HAP-1 (cell line): ENCODE measurements at regions not wholly inside any gene's neighbourhood (a gene's known extent, or its start where the extent isn't known, plus 50 kb on each side); places are given as distances from the start of the nearest gene placed in this dataset.

Source experiments
- DNase-seq, 2 experiments: peaks; one replicate each; pipeline ENCODE4 v3.0.0-alpha.2; 2016 to 2020; ENCODE audit warnings: low spot score in 2 of 2
- H3K27me3 ChIP-seq: fragments of 250-450 bp; sonication (Bioruptor Pico); 2 replicates; pipeline ENCODE4 v1.5.1; 2020; ENCODE audit warnings: low read depth, mild to moderate bottlenecking, moderate library complexity
- H3K36me3 ChIP-seq: fragments of 250-450 bp; sonication (Bioruptor Pico); replicated peaks from 2 replicates; pipeline ENCODE4 v1.5.1; 2020; ENCODE audit warnings: mild to moderate bottlenecking
- H3K4me1 ChIP-seq: fragments of 250-450 bp; sonication (Bioruptor Pico); 2 replicates; pipeline ENCODE4 v1.5.1; 2020; ENCODE audit warnings: mild to moderate bottlenecking
- H3K4me3 ChIP-seq: fragments of 250-450 bp; sonication (Bioruptor Pico); 2 replicates; pipeline ENCODE4 v1.5.1; 2020; ENCODE audit warnings: mild to moderate bottlenecking, moderate library complexity
- H3K9me3 ChIP-seq: fragments of 250-450 bp; sonication (Bioruptor Pico); 2 replicates; pipeline ENCODE4 v1.5.1; 2020; ENCODE audit warnings: mild to moderate bottlenecking, moderate library complexity
- in situ Hi-C: fragments of 300-500 bp; cut with MboI; formaldehyde crosslinking; loops from 3 replicates; pipeline ENCODE4 v1.14.3; 2020; ENCODE audit warnings: low sequenced_read_pairs, inconsistent platforms, mixed read lengths

DNA sequence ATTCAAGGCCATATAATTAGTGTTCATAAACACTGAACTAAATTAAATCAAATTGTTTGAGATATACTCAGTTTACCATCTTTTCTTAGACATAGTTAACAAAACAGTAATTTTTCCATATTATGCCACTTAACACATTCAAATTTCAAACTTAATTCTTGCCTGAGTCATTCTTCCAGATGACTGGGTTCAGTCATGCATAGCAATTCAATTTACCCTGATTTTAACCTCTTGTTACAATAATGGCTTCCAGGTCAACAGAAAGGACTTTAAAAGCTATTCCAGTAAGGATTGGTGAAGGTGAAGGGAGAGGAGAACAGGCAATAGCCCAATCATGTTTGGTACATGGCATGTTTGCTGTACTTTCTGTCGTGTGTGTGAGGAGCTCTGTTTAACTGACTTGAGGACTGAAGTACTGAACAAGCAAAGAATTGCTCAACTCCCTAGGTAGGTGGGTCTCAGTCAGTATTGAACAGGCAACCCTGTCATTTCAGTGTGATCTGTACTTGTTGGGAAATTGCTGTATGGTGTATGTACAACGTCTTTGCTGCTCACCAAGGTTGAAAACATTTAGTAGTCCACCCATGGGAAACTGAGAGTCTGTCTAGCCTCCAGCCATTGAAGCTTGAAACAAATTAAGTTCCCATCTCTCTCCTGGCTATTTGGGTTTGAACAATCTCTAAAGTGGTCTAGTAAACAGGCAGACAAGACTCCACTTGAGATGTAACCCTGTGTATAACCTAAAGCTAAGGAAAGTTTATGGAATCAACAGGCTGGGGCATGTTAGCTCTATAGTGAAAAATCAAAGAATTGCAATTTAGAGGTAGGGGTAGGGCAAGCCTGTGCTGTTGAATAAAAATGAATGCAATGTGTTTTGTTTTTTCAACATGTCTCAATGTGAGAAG, 327.2 kb downstream of the BTG1 start:
- in situ Hi-C loops = no loop called here
- DNase-seq = no peak

GRCh38 chr12:91817517-91817916, 328.1 kb downstream of the BTG1 start:
- Histone ChIP-seq H3K27me3 (no peaks in the 10 kb centered on the region), H3K4me1 (no peaks in the 10 kb centered on the region), H3K36me3 (no peaks in the 10 kb centered on the region), H3K4me3 (no peak overlapping the region), H3K9me3 (no peaks in the 10 kb centered on the region)
- in situ Hi-C loops = no loop called here
- no peak for DNase-seq

More for the DNA sequence above, 327.2 kb downstream of the BTG1 start:
- Histone ChIP-seq H3K9me3 (no peaks in the 10 kb centered on the region), H3K27me3 (no peaks in the 10 kb centered on the region), H3K4me1 (no peaks in the 10 kb centered on the region), H3K36me3 (no peaks in the 10 kb centered on the region), H3K4me3 (no peak overlapping the region)

- in situ Hi-C loops = no loop called here
Measured at GRCh38 chr12:91813701-91814100, 331.9 kb downstream of the BTG1 start.

GRCh38 chr12:91811481-91812287, 334.0 kb downstream of the BTG1 start:
- in situ Hi-C loops = no loop called here
- no peaks in the 10 kb centered on the region for H3K4me1 ChIP-seq
- H3K36me3 ChIP-seq = no peaks in the 10 kb centered on the region
- H3K9me3 ChIP-seq = no peaks in the 10 kb centered on the region; the same call in 1 of the 2 replicates
- no peak overlapping the region for H3K4me3 ChIP-seq
- no peaks in the 10 kb centered on the region for H3K27me3 ChIP-seq
- peak; percentile 17 to 84 for DNase-seq

More at GRCh38 chr12:91813701-91814100, 331.9 kb downstream of the BTG1 start:
- Histone ChIP-seq H3K4me1 (no peaks in the 10 kb centered on the region), H3K9me3 (no peaks in the 10 kb centered on the region), H3K4me3 (no peak overlapping the region), H3K36me3 (no peaks in the 10 kb centered on the region), H3K27me3 (no peaks in the 10 kb centered on the region)
- no peak for DNase-seq

GRCh38 chr12:91810531-91811451, 334.9 kb downstream of the BTG1 start:
- in situ Hi-C loops = no loop called here
- Histone ChIP-seq H3K4me1 (no peaks in the 10 kb centered on the region), H3K9me3 (no peaks in the 10 kb centered on the region; the same call in 1 of the 2 replicates), H3K36me3 (no peaks in the 10 kb centered on the region), H3K4me3 (no peak overlapping the region), H3K27me3 (no peaks in the 10 kb centered on the region)
- no peak for DNase-seq

- H3K4me1 ChIP-seq = no peaks in the 10 kb centered on the region
- H3K36me3 ChIP-seq = no peaks in the 10 kb centered on the region
- no peaks in the 10 kb centered on the region for H3K27me3 ChIP-seq
- H3K4me3 ChIP-seq = no peak overlapping the region
- H3K9me3 ChIP-seq = no peaks in the 10 kb centered on the region; the same call in 1 of the 2 replicates
- in situ Hi-C loops = no loop called here
- no peak for DNase-seq
Measured at GRCh38 chr12:91810077-91810476, 335.6 kb downstream of the BTG1 start.

- H3K4me3 ChIP-seq = no peak overlapping the region
- in situ Hi-C loops = no loop called here
- no peak for DNase-seq
- H3K9me3 ChIP-seq = peaks cover 2% of the 10 kb centered on the region
- no peaks in the 10 kb centered on the region for H3K4me1 ChIP-seq
- no peaks in the 10 kb centered on the region for H3K36me3 ChIP-seq
- H3K27me3 ChIP-seq = no peaks in the 10 kb centered on the region
Measured at GRCh38 chr12:91805031-91805430, 340.6 kb downstream of the BTG1 start.

DNA sequence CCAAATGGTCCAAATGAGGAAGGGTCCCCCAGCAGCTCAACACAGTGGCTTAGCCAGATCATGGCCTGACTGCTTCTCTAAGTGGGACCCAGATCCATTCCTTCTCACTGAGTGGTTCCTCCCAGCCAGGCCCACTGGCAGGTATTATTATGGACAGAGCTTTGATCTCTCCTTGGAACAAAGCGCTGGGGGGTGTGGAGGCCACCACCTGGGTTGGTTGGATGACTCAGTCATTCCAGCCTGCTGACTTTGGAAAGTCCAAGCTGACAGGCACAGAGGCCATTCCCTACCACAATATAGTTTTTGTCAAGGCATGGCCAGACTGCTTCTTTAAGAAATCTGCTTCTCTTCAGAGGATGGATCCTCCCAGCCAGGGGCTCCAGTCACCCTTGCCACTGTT, 341.1 kb downstream of the BTG1 start:
- in situ Hi-C loops = no loop called here

DNA sequence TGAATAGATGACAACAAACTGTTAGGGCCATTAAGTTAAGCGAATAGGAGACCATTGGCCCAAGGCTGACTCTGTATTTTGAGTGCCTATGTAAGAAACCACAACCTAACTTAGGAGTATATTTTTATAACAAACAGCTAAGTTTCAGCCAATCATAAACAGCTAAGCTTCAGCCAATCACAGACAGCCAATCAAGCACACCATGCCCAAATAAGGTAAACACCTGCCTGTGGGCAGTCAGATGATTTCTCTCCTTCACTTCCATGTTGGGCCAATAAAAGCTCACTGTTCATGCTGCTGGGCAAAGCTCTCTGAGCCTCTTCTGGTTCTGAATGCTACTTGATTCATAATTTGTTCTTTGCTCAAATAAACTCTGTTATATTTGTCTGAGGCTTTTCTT, 344.6 kb downstream of the BTG1 start:
- H3K9me3 ChIP-seq = peaks cover 2% of the 10 kb centered on the region; the same call in 1 of the 2 replicates
- in situ Hi-C loops = no loop called here
- peaks cover 6% of the 10 kb centered on the region for H3K4me1 ChIP-seq
- H3K4me3 ChIP-seq = no peak overlapping the region
- H3K27me3 ChIP-seq = no peaks in the 10 kb centered on the region
- DNase-seq = no peak
- no peaks in the 10 kb centered on the region for H3K36me3 ChIP-seq

More for the DNA sequence above, 341.1 kb downstream of the BTG1 start:
- no peaks in the 10 kb centered on the region for H3K27me3 ChIP-seq
- H3K4me3 ChIP-seq = no peak overlapping the region
- no peaks in the 10 kb centered on the region for H3K36me3 ChIP-seq
- H3K9me3 ChIP-seq = peaks cover 2% of the 10 kb centered on the region
- no peaks in the 10 kb centered on the region for H3K4me1 ChIP-seq
- no peak for DNase-seq

DNA sequence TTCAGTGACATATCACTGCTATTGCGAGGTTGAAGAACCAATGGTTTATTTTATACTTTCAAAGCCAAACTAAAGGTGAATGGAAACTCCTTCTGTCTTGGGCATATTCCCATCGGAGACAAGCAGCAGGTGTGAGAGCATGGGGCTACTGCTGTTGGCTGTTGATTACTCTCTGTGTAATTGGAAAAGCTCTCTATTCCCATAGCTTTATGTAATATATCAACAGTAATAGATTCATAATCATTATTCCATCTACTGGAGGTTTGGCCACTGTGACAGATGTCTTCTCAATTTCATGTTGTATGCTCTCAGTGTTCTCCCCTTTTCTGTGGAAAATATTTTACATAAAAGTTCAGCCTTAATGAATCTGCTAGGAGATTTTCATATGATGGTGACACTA, 352.0 kb downstream of the BTG1 start:
- in situ Hi-C loops = no loop called here

GRCh38 chr12:91792597-91792996, 353.0 kb downstream of the BTG1 start:
- H3K36me3 ChIP-seq = no peaks in the 10 kb centered on the region
- no peaks in the 10 kb centered on the region for H3K27me3 ChIP-seq
- H3K9me3 ChIP-seq = no peaks in the 10 kb centered on the region
- in situ Hi-C loops = no loop called here
- DNase-seq = no peak
- H3K4me3 ChIP-seq = no peak overlapping the region
- H3K4me1 ChIP-seq = peaks cover 14% of the 10 kb centered on the region

More for the DNA sequence above, 352.0 kb downstream of the BTG1 start:
- no peak for DNase-seq
- H3K4me3 ChIP-seq = no peak overlapping the region
- H3K4me1 ChIP-seq = peaks cover 14% of the 10 kb centered on the region
- no peaks in the 10 kb centered on the region for H3K9me3 ChIP-seq
- no peaks in the 10 kb centered on the region for H3K36me3 ChIP-seq
- H3K27me3 ChIP-seq = no peaks in the 10 kb centered on the region

DNA sequence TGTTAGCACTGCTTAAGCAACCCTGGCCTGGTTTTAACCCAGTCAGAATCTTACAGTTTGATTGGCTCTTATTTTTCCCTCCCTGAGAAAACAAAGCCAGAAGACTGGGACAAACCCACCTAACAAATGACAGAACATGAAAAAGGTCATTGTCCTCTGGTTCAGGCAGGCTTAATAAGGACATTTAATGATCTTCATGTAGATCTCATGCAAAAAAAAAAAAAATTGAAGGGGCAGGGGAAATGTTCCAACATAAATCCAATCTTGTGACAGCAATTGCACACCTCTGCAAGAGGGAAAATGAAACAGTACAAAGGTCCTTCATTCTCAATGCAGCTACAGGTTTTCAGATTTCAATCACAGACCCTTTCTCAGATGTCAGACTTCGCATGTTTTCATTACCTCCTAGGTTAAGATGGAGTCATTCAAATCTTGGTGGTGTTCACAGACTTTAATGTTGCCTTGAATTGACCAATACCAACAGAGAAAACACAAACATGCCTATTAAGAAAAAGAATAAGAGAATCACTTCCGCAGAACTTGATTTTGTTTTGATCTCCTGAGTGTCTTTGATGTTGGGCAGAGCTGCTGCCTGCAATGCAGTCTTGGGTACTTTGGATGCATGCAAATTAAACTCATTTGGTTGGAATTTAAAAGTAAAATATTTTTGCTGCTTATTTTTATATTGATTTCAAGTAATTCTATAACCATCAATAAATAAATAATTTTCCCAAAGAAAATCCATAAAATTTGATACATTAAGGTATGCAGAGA, 359.0 kb downstream of the BTG1 start:
- Histone ChIP-seq H3K4me1 (peaks cover 30% of the 10 kb centered on the region), H3K9me3 (no peaks in the 10 kb centered on the region), H3K36me3 (no peaks in the 10 kb centered on the region), H3K4me3 (no peak overlapping the region), H3K27me3 (no peaks in the 10 kb centered on the region)
- DNase-seq = peak in 1 of 2 experiments; percentile 70
- in situ Hi-C loops = no loop called here
